Neural progenitor cell (in vitro differentiated cells): ENCODE measurements at regions not wholly inside any gene's neighbourhood (a gene's known extent, or its start where the extent isn't known, plus 50 kb on each side); places are given as distances from the start of the nearest gene placed in this dataset.

Source experiments
- EZH2 ChIP-seq: fragments of 200-600 bp; sonication (generic); IDR thresholded peaks from 2 replicates; pipeline ENCODE4 v1.6.1; 2017; ENCODE audit warnings: antibody characterized with exemption, mild to moderate bottlenecking, moderate library complexity
- EZH2phosphoT487 ChIP-seq: fragments of 200-600 bp; sonication (generic); IDR thresholded peaks from 2 replicates; pipeline ENCODE4 v1.6.1; 2017; ENCODE audit warnings: antibody characterized with exemption
- TF ChIP-seq, protein P1 (sequence below): fragments of 200-600 bp; sonication (generic); IDR thresholded peaks from 2 replicates; pipeline ENCODE4 v1.5.1; 2017; ENCODE audit warnings: antibody characterized with exemption, mild to moderate bottlenecking

DNA sequence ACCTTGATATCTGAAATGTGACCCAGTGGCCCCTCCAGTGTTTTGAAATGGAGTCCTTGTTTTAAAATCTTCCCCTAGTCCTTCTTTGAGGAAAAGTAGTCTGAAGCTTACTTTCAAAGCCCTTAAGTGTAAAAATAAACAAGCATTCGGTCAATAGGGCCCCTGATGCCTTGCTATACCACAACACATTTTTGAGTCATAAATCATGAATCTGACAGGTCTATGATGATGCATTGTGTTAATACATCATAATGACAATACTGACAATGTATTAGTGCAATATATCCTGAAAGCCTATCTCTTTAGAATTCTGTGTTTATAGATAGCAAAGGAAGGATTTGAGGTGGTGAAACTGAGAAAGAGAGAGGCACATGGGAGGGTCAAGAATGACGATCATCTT lies 464.2 kb downstream of the MEIS1 start:
- TF ChIP-seq, protein P1, sequence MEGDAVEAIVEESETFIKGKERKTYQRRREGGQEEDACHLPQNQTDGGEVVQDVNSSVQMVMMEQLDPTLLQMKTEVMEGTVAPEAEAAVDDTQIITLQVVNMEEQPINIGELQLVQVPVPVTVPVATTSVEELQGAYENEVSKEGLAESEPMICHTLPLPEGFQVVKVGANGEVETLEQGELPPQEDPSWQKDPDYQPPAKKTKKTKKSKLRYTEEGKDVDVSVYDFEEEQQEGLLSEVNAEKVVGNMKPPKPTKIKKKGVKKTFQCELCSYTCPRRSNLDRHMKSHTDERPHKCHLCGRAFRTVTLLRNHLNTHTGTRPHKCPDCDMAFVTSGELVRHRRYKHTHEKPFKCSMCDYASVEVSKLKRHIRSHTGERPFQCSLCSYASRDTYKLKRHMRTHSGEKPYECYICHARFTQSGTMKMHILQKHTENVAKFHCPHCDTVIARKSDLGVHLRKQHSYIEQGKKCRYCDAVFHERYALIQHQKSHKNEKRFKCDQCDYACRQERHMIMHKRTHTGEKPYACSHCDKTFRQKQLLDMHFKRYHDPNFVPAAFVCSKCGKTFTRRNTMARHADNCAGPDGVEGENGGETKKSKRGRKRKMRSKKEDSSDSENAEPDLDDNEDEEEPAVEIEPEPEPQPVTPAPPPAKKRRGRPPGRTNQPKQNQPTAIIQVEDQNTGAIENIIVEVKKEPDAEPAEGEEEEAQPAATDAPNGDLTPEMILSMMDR, result no peak
- TF ChIP-seq EZH2, result no peak
- no peak for TF ChIP-seq EZH2phosphoT487
